Fibroblast of skin of back (primary cell): ENCODE measurements at regions not wholly inside any gene's neighbourhood (a gene's known extent, or its start where the extent isn't known, plus 50 kb on each side); places are given as distances from the start of the nearest gene placed in this dataset.

Experiments used
- DNase-seq: peaks from one replicate; pipeline ENCODE4 v3.0.0-alpha.2; 2013

GRCh38 chr4:96099031-96099430, 259.1 kb downstream of the PDHA2 start:
- no peak for DNase-seq

- peak; percentile 39 for DNase-seq
Measured at GRCh38 chr4:96102541-96103026, 262.7 kb downstream of the PDHA2 start.

- DNase-seq: peak; percentile 3
Measured at GRCh38 chr4:96103086-96103485, 263.2 kb downstream of the PDHA2 start.

- no peak for DNase-seq
Measured at GRCh38 chr4:96108146-96108545, 268.3 kb downstream of the PDHA2 start.

GRCh38 chr4:96112631-96113030, 272.7 kb downstream of the PDHA2 start:
- DNase-seq: no peak

- no peak for DNase-seq
Measured at GRCh38 chr4:96120206-96120605, 280.3 kb downstream of the PDHA2 start.

- DNase-seq: no peak
Measured at GRCh38 chr4:96126227-96126626, 286.3 kb downstream of the PDHA2 start.

GRCh38 chr4:96131186-96131585, 291.3 kb downstream of the PDHA2 start:
- DNase-seq: no peak

GRCh38 chr4:96134806-96135205, 294.9 kb downstream of the PDHA2 start:
- DNase-seq: no peak

GRCh38 chr4:96136056-96136455, 296.2 kb downstream of the PDHA2 start:
- no peak for DNase-seq

GRCh38 chr4:96139251-96139929, 299.5 kb downstream of the PDHA2 start:
- no peak for DNase-seq

- peak; percentile 40 for DNase-seq
Measured at GRCh38 chr4:96145601-96146000, 305.7 kb downstream of the PDHA2 start.

- peak; percentile 42 for DNase-seq
Measured at GRCh38 chr4:96146686-96147085, 306.8 kb downstream of the PDHA2 start.

- DNase-seq: no peak
Measured at GRCh38 chr4:96149894-96150293, 310.0 kb downstream of the PDHA2 start.

GRCh38 chr4:96150466-96150865, 310.6 kb downstream of the PDHA2 start:
- no peak for DNase-seq

- DNase-seq: no peak
Measured at GRCh38 chr4:96152824-96153223, 312.9 kb downstream of the PDHA2 start.

- no peak for DNase-seq
Measured at GRCh38 chr4:96154676-96155075, 314.8 kb downstream of the PDHA2 start.

GRCh38 chr4:96162636-96163035, 322.7 kb downstream of the PDHA2 start:
- peak; percentile 39 for DNase-seq

- DNase-seq: peak; percentile 96
Measured at GRCh38 chr4:96164814-96165351, 325.0 kb downstream of the PDHA2 start.

- DNase-seq: no peak
Measured at GRCh38 chr4:96166806-96167205, 326.9 kb downstream of the PDHA2 start.

GRCh38 chr4:96170198-96170597, 330.3 kb downstream of the PDHA2 start:
- DNase-seq: no peak

GRCh38 chr4:96173756-96174155, 333.9 kb downstream of the PDHA2 start:
- no peak for DNase-seq

GRCh38 chr4:96175871-96176270, 336.0 kb downstream of the PDHA2 start:
- no peak for DNase-seq

GRCh38 chr4:96183611-96184010, 343.7 kb downstream of the PDHA2 start:
- no peak for DNase-seq

- no peak for DNase-seq
Measured at GRCh38 chr4:96186593-96186992, 346.7 kb downstream of the PDHA2 start.
